A204.1 (cell line): ENCODE measurements at regions not wholly inside any gene's neighbourhood (a gene's known extent, or its start where the extent isn't known, plus 50 kb on each side); places are given as distances from the start of the nearest gene placed in this dataset.
"Not testable (repeated sequence)": the region's sequence is repeated elsewhere in the genome, so short reads cannot be mapped to it uniquely, and the experiment has no call there.

Experiments
- FAIRE-seq: peaks from 2 replicates; lab custom pipeline; 2012; peaks lifted over from hg19 to GRCh38; lab: Jason Lieb, UNC

DNA sequence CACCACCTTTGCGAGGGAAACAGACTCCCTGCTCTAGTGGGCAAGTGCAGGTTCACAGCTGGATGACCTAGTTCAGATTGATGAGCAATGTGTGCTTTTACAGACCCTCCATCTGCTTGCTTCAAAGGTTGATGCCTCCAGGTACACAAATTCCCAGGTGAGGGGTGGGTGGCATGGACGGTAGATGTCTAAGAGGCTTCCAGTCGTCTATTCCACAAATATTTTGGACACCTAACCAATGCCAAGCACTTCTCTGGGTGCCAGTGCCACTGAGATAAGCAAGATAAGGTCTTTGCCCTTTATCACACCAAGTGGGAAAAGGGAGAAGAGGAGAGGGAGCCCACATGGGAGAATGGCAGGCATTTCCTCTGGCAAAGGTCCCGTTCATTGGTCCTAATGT lies 316.6 kb upstream of the CDH5 start:
- FAIRE-seq = no peak

DNA sequence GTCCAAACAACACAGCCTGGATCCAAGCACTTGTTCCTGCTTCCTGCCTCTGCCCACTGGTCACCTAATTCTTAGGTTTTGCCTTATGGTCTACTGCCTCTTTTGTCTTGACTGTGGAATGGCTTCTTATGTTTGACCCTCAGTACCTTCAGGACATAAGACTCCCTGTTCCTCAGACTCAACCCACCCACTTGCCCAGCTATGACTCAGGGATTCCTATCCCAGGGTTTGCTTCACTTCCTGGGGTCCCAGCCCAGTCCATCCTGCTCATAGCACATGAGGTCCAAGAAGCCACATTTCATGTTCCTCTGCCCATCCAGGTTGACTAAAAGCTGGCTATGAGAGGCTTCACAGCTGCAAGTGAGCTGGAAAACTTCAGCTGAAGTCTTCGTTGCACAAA lies 320.9 kb upstream of the CDH5 start:
- FAIRE-seq = no peak

DNA sequence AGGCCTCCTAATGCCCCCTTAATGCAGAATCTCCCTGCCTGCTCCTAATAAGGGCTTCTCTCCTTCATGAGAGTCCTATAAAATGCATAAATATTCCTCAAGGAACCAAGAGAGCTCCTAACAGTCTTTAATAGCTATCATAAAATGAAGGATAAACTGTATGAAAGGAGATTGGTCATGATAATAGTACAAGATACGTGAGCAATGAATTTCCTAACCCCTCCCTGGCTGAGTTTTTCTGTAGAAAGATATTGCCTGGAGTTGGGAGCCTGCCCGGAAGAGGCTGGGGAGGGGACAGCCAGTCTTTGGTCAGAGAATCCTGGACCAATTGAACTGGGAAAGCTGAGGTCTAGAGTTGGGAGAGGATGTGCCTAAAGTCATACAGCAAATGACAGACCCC lies 321.9 kb upstream of the CDH5 start:
- FAIRE-seq = no peak

DNA sequence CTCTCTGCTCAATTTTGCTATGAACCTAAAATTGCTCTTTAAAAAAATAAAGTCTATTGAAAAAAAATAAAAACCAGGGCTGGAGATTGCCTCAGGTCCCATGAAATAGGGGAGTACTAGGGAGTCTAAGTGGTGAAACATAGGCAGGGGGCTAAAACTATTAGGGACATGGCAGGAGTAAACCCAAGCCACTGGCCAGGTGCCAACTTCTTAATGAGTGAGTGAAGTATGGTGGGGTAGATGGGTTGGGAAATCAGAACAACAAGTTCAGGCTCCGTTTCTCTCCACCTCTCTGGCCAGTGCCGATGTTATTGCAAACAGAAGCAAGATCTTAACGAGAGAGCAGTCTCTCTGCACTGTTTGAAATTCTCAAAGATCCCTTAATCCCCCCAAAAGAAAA lies 322.4 kb upstream of the CDH5 start:
- no peak for FAIRE-seq

DNA sequence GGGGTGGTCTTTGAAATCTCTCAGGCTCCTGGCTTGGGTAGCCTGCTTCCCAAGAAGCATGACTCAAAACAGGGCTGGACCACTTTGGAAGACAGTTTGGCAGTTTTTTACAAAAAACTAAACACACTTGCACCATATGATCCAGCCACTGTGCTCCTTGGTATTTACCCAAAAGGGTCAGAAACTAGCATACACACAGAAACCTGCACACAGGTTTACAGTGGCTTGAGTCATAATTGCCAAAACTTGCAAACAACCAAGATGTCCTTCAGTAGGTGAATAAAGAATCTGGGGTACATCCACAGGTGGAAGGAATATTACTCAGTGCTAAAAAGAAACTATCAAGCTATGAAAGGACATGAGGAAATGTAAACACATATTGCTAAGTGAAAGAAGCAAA lies 323.2 kb upstream of the CDH5 start:
- FAIRE-seq = no peak

DNA sequence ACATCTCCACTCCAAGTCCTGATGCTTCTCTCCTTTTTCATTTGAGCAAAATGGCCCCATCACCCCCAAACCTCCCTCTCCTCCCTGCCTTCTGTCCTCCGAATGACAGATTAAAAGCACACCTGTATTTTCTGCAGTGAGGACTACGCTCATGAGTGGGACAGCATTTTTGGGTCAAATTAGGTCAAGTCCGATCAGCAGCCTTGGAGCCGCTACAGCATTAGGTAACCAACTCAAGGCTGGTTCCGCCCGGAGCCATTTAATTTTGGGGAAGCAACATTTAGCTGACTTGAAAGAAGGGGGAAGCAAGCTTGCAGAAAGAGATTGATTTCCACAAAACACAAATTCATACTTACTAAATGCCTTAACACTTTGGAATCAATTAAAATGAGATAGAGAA lies 324.1 kb upstream of the CDH5 start:
- no peak for FAIRE-seq

DNA sequence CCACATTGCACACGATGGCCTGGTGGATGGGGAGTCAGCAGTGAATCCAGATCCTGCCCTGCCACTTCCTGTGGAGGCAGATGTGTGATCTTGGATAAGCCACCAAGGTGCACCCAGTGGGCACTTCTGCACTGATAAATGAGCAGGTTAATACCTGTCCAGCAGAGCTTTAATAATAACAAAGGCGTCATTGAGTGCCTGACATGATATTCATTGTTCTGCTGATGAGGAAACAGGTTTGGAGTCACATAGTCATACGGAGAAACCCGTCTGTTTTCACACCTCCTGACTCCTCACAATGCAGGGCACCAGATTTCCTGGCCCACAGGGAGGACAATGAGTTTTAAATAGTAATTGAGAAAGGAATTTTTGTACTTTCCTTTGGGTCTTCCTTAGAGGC lies 324.6 kb upstream of the CDH5 start:
- no peak for FAIRE-seq

DNA sequence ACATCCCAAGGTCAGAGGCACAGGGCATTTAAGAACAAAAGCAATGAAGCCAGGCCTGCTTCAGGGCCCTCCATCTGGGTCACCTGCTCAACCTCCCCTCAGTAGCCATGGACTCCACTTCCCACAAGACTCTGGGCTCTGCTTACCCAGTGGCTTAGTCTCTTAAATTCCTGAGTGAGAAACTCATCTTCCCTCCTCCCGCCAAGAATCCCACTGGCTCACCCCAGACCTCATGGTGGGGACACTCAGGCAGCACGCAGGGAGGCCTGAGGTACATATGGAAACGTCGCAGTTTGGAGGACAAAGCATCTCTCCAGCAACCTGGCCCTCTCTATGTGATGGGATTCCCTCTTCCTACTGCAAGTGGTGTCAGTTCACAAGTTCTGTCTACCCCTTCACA lies 326.7 kb upstream of the CDH5 start:
- FAIRE-seq = no peak

DNA sequence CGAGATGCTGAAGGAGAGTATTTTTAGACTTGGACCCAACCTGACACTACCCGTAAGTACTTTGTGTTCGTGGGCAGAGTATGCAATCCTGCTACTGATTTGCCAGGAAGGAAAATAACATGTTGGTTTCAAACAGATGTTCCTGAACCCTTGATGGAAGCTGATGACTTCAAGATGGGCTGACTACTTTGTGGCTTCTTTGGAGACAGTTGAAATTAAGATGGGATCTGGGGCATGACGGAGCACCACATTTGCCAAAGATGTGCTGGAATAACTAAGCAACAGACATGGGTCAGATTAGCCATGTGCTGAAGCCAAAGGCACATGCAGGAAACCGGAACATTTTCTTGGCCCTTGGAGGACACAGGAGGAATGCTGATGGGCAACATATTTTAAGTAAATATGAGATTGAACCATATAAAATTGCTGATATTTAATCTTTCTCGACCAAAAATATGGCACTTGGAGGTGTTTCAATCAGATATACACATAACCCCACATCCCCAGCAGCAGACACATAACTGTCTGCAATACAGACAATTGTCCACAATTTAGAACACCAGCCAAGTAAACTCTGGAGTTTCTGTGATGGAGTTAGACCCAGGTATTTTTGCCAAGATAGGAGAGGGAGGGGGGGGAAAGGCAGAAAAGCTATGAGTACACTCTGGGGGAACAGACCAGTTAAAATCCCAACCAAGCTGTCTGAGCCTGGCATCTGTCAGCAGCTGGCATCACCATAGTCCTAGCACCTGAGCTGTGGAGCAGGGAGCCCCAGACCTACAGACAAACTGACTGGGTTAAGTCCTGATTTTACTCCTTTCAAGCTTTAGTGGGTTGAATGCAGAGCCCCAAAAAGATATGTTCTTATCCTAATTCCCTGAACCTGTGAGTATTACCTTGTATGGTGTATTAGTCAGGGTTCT lies 329.4 kb upstream of the CDH5 start:
- FAIRE-seq = no peak

DNA sequence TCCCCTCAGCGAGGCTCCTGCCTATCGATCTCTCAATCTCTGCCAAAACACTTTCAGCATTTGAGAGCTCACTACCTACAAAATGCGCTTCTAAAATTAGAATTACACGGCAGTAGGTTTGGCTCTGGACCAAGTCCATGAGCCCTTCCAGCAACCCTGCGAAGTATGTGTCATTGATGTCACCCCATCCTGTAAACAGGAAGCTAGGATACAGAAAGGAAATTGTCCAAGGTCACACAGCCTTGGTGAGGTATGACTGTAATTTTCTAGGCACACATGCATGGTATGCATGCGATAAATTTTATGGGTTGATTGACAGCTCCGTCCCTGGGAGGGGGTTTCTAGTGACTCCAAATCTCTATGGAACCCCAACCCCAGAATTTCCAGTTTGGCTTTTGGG lies 330.3 kb upstream of the CDH5 start:
- no peak for FAIRE-seq

DNA sequence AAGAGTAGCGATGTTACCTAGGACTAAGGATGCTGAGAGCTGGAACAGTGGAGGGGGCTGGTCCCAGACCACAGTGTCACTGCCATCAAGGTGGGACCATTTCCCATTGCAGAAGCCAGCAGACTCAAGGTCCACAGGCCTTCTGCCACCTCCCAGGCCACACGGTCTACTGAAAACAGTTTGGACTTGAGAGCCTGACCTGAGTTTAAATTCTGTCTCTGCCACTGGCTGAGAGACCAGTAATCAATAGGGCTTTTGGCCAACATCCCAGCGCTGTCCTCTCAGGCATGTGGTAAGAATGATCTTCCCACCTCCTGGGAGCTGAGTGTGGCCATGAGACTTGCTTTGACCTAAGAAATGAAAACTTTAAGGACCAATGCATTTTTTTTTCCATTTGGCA lies 331.4 kb upstream of the CDH5 start:
- no peak for FAIRE-seq

DNA sequence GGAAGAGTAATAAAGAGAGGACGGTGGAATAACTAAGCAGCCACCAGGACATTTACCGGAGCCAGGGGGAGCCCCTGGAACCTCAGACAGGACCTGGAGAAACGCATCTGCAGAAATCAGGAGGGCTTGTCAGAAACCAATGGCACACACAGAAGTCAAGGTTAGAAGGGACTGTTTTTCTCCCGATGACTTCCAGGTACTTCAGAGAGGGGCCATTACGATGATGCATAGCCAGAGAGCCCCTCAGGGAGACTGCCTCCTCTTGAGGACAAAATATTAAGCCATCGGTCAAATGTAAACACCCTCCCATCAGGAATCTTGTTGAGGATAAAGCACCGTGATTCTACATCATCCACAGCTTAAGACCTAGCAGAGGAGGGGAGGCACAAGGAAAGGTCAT lies 333.6 kb upstream of the CDH5 start:
- no peak for FAIRE-seq

DNA sequence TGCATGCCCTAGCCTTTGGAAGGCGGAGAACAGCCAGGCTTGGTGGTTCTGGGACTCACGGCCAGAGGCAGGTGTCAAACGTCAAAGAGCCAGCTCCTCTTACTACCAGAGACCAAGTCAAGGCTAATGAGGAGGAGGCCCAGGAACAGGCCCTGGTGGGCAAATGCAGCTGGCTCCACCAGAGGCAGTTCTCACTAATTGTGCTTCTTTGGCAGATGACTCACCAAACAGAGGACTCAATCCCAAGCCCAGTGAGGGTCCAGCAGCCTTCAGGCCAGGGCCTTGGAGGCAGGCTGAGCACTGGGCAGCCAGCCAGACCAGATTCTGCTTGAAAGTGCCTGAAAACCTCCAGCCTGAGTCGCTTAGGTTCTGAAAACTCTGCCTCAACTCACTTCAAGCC lies 336.5 kb upstream of the CDH5 start:
- FAIRE-seq = no peak

DNA sequence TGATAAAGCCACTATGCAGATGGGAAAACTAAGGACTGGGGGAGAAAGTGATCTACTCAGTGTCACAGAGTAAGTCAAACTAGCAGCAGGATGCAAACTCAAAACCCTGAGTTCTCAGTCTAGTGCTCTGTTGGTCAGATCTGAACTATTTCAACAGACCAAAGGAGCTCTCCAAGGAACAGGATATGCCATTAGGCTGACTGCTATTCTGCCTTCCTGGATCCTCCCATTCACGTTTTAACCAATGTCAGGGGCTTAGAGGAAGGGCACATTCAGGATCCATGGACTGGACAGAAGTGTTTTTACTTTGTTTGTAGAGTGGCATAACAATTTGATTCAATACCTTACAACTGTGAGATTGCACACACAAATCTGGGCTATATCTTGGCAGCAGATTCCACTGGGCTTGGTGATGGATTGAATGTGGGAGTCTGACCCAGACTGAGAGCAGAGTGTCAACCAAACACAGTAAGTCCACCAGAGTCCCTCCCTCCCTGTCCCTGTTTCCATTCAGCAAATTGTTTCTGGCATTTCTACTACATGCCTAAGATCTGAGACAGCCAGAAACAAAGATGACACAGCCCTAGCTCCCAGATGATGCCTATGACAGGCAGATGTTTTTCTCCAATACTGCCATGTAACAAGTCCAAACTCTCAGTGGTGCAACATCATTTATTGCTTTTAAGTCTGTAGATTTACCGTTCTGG lies 337.8 kb upstream of the CDH5 start:
- FAIRE-seq = no peak

DNA sequence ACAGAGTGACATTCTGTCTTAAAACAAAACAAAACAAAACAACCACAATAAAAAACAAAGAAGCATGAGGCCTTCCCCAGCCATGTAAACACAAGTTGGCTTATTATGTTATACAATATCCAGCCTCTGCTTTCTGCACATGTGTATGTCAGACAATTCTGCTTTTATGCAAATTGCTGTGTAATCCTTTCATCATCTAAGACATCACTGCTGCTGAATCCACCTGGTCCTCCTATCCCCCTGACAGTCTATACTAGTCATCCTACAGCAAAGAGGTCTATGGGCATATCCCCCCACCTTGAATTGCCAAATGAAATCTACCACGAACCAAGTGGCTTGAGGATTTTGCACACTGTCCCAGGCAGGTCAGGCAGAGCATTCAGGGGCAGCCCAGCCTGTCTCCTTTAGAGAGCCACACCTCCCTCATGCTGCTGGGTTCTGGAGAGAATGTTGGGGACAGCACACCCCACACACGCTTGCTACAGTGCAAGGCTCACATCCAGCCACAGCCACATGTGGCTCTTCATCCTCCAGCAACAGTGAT lies 339.6 kb upstream of the CDH5 start:
- FAIRE-seq = no peak

DNA sequence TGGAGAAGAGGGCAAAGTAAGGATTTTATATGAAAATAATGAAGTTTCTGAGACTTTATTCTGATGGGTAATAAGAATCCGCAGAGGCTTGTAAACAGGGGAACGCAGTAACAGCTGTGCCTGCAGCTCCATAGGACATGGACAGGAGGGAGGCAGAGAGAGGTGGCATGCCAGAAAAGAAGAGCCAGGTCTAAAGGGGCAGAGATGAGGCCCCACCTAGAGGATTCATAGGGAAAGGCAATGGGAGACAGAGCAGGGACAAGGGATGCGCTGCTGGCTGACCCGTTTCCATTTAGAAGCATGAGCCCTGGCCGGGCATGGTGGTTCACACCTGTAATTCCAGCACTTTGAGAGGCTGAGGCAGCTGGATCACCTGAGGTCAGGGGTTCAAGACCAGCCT lies 340.3 kb upstream of the CDH5 start:
- FAIRE-seq = no peak

DNA sequence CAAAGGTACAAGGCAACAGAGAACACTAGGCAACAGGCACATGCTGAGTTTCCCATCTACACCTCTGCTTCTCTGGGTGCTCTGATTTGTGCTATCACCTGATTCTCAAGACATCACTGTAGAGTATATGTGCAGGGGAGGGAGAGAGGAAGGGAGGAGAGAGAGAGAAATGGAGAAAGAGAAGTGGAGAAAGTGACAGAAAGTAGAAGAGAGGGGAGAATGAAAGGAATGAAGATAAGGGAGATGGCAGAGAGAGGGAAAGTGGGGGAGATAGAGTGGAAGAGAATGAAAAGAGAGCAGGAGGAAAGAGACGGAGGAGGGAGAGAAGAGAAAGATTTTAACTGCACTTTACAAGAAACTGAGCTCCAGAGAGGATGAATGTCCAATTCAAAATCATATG lies 340.7 kb upstream of the CDH5 start:
- FAIRE-seq = no peak

DNA sequence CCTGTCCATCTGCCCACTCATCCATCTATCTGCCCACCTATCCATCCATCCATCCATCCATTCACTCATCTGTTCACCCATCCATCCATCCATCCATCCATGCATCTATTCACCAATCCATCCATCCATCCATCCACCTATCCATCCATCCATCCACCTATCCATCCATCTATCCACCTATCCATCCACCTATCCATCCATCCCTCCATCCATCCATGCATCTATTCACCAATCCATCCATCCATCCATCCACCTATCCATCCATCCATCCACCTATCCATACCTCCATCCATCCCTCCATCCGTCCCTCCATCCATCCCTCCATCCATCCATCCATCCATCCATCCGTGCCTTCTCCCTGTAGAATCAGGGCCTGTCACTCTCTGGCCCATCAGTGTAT lies 341.9 kb upstream of the CDH5 start:
- not testable (repeated sequence) for FAIRE-seq

DNA sequence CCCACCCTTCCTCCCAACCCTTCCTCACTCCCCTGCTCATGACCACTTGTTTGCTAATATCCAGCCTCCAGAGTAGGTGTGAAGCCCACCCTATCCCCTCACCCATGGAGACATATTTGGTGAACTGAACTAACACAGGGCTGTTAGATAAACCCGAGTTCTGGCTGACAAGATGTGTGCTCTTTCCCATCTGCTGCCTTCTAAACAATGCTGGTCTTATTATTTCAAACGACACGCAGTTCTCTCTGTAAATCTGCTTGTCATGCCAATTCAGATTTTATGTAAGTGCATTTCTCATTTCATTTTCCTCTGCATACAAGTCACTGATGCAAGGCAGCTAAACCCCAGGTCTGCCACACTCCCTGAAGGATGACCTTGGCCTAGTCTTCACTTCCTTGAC lies 343.0 kb upstream of the CDH5 start:
- FAIRE-seq = no peak

DNA sequence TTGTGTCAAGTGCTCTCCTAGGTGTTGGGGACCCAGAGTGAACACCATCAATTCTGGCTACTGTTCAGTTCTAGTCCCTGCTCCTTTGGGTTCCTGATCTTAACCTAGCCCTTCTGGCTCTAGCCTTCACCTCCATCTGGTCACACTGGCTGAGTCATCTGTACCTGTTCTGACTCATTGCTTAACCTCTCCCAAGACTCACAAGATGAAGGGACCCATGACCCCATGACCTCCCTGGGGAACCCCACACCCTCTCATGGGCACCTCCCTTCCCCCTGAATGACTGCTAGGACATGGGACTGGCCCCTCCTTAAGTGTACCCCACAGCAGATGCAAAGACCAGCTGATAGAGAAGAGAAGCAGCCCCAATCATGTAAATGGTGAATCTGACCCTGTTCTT lies 345.8 kb upstream of the CDH5 start:
- FAIRE-seq = no peak

DNA sequence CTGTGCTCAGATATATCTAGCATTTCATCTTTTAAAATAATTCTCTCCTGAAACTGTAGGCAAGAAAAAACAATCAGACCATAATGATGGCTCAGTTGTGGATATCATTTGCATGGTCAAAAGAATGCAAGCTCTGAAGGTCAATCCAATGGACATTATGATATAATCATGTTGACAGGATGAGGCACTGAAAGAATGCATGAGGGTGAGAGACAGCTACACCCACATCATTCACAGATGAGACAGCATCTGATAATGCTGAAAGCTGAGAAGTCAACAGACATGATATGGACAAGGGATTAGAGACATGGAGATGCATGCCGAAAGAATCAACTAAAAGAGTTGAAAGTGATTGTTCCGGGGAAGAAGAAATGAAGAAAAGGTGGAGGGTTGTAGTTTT lies 346.4 kb upstream of the CDH5 start:
- no peak for FAIRE-seq

DNA sequence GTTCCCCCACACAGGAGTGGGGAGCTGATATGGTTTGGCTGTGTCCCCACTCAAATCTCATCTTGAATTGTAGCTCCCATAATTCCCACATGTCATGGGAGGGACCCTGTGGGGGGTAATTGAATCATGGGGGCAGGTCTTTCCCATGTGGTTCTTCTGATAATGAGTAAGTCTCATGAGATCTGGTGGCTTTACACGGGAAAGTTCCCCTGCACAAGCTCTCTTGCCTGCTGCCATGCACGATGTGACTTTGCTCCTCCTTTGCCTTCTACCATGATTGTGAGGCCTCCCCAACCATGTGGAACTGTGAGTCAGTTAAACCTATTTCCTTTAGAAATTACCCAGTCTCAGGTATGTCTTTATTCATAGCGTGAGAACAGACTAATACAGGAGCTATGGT lies 347.0 kb upstream of the CDH5 start:
- not testable (repeated sequence) for FAIRE-seq

DNA sequence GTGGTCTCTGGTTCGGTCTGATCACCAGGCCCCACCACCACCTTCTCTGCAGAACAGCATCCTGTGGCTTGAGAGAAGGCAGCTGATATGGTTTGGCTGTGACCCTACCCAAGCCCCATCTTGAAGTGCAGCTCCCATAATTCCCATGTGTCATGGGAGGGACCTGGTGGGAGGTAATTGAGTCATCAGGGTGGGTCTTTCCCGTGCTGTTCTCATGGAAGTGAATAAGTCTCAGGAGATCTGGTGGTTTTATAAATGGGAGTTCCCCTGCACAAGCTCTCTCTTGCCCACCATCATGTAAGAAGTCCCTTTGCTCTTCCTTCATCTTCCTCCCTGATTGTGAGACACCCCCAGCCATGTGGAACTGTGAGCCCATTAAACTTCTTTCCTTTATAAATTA lies 352.3 kb upstream of the CDH5 start:
- FAIRE-seq = no peak

DNA sequence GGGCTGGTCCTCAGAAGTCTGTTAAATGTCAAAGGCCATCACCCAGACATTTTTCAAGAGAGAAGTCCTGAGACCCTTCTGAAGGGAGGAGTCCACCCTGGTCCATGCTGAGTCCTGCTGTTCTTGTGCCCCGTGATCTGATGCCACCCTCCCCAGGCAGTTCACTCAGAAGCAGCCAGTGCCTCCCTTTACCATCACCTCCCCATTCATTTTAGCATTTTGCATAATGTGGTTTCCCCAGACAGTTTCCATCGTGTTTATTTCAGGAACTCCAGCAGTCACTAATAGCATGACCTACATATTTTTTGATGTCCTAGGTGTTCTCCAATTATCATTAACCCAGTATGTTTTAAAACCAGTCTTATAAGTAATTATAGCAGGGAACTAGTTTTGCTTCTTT lies 353.0 kb upstream of the CDH5 start:
- no peak for FAIRE-seq
